ENCODE measurements at regions not wholly inside any gene's neighbourhood (a gene's known extent, or its start where the extent isn't known, plus 50 kb on each side); places are given as distances from the start of the nearest gene placed in this dataset.

DNA sequence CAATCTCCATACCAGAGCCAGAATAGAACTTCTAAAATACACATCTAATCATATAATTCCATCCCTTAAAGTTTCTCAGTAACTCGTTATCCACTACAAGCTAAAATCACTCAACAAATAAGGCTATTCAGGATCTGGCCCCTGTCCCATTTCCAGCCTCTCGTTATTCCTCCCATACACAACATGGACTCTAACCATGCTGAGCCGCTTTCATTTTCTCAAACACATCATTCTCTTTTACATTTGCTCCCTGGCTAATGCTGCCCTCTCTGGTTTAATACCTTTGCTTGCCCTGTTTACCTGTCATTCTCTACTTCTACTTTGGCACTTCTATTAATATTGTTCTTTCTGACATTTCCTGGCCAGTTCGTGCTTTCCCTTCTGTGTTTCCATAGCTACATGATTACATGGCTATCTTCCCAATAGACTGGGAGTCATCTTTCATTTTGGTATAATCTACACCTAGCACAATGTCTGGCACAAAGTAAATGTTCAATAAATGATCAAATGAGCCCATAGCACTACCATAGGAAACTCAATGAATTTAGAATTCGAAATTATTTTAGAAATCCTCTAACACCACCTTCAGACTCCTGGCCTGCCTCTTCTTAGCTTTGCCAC, 163.6 kb upstream of the VRK2 start:
- TF ChIP-seq, protein P1, sequence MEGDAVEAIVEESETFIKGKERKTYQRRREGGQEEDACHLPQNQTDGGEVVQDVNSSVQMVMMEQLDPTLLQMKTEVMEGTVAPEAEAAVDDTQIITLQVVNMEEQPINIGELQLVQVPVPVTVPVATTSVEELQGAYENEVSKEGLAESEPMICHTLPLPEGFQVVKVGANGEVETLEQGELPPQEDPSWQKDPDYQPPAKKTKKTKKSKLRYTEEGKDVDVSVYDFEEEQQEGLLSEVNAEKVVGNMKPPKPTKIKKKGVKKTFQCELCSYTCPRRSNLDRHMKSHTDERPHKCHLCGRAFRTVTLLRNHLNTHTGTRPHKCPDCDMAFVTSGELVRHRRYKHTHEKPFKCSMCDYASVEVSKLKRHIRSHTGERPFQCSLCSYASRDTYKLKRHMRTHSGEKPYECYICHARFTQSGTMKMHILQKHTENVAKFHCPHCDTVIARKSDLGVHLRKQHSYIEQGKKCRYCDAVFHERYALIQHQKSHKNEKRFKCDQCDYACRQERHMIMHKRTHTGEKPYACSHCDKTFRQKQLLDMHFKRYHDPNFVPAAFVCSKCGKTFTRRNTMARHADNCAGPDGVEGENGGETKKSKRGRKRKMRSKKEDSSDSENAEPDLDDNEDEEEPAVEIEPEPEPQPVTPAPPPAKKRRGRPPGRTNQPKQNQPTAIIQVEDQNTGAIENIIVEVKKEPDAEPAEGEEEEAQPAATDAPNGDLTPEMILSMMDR (IDR thresholded peaks at IDR 0.05; ENCODE audit: extremely low read depth in 1 of 2, insufficient read depth in 1 of 2, low read depth in 1 of 2, low read length in 2 of 2): no peak
- TF ChIP-seq POLR2AphosphoS5 (IDR thresholded peaks at IDR 0.05; ENCODE audit: insufficient read depth, low read depth, low read length): no peak
- no peak for TF ChIP-seq POLR2A (IDR thresholded peaks at IDR 0.05; ENCODE audit: low read depth, low read length)
- no peak for TF ChIP-seq EZH2 (IDR thresholded peaks at IDR 0.05; ENCODE audit: borderline replicate concordance, low read depth, low read length, severe bottlenecking)
- TF ChIP-seq, protein P2, sequence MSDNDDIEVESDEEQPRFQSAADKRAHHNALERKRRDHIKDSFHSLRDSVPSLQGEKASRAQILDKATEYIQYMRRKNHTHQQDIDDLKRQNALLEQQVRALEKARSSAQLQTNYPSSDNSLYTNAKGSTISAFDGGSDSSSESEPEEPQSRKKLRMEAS (IDR thresholded peaks at IDR 0.05; ENCODE audit: insufficient read depth, insufficient read length): no peak
- TF ChIP-seq JUN (IDR thresholded peaks at IDR 0.05; ENCODE audit: borderline replicate concordance, insufficient read depth, insufficient read length, low read depth): no peak

Measured in endothelial cell of umbilical vein (primary cell).